Prostate gland (tissue), 2 donors: ENCODE measurements at regions not wholly inside any gene's neighbourhood (a gene's known extent, or its start where the extent isn't known, plus 50 kb on each side); places are given as distances from the start of the nearest gene placed in this dataset.

ENCODE experiments used
- POLR2A ChIP-seq: fragments of 450-650 bp; IDR thresholded peaks from one replicate; pipeline ENCODE4 v1.6.1; 2016; ENCODE audit warnings: antibody characterized with exemption, mild to moderate bottlenecking
- TF ChIP-seq, protein P1 (sequence below), 4 experiments: fragments of 200-600 bp in 2 of 4; fragments of 450-650 bp in 2 of 4; sonication (generic) in 2 of 4; IDR thresholded peaks; 1 replicate in 3 of 4; 2 replicates in 1 of 4; pipeline ENCODE4 v1.5.1; 2016 to 2019; ENCODE audit warnings: antibody characterized with exemption in 4 of 4, mild to moderate bottlenecking in 2 of 4, moderate library complexity in 2 of 4

DNA sequence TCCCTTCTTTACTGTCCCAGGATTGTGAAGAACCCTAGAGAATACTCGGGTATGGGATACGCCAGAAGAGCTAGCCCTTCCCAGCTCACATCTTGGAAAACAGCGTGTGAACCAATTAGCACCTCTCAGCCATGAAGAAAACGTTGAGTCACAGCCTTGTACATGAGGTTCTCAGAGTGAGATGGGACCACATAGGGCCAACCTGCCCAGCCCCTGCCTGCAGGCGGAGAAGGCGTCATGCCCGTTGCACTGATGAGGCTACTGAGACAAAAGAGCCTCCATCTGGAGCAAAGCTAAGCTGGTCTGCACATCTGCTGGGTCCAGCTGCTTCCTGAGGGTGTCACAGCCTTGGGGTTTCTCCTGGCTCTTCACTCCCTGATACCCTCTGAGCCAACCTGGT is 92.2 kb downstream of the LBH start:
- TF ChIP-seq, protein P1, sequence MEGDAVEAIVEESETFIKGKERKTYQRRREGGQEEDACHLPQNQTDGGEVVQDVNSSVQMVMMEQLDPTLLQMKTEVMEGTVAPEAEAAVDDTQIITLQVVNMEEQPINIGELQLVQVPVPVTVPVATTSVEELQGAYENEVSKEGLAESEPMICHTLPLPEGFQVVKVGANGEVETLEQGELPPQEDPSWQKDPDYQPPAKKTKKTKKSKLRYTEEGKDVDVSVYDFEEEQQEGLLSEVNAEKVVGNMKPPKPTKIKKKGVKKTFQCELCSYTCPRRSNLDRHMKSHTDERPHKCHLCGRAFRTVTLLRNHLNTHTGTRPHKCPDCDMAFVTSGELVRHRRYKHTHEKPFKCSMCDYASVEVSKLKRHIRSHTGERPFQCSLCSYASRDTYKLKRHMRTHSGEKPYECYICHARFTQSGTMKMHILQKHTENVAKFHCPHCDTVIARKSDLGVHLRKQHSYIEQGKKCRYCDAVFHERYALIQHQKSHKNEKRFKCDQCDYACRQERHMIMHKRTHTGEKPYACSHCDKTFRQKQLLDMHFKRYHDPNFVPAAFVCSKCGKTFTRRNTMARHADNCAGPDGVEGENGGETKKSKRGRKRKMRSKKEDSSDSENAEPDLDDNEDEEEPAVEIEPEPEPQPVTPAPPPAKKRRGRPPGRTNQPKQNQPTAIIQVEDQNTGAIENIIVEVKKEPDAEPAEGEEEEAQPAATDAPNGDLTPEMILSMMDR (IDR thresholded peaks at IDR 0.05): no peak
- no peak for TF ChIP-seq POLR2A
